ENCODE measurements at regions not wholly inside any gene's neighbourhood (a gene's known extent, or its start where the extent isn't known, plus 50 kb on each side); places are given as distances from the start of the nearest gene placed in this dataset.

DNA sequence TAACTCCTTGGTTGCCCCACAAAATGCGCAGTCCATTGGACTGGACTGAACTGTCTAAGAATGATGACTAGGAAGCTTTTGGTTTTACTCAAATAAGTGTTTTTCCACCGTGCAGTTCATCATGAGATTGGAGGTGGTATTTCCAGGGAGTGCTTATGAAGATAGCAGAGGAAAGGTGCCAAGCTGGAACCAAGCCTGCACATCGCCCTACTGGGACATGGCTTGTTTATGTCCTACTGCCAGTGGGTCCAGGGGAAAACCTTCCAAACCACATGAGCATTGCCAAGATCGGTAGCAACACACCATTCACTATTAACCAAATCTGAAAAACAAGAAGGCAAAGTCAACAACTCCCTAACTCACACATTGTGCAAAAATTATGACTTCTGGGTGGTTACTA lies 54.7 kb upstream of the DSCAM start:
- TF ChIP-seq, protein P1, sequence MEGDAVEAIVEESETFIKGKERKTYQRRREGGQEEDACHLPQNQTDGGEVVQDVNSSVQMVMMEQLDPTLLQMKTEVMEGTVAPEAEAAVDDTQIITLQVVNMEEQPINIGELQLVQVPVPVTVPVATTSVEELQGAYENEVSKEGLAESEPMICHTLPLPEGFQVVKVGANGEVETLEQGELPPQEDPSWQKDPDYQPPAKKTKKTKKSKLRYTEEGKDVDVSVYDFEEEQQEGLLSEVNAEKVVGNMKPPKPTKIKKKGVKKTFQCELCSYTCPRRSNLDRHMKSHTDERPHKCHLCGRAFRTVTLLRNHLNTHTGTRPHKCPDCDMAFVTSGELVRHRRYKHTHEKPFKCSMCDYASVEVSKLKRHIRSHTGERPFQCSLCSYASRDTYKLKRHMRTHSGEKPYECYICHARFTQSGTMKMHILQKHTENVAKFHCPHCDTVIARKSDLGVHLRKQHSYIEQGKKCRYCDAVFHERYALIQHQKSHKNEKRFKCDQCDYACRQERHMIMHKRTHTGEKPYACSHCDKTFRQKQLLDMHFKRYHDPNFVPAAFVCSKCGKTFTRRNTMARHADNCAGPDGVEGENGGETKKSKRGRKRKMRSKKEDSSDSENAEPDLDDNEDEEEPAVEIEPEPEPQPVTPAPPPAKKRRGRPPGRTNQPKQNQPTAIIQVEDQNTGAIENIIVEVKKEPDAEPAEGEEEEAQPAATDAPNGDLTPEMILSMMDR (IDR thresholded peaks at IDR 0.05; ENCODE audit: low read depth, low read length), result no peak
- Histone ChIP-seq H3K4me3 (ENCODE audit: low read depth, low read length) (no peak overlapping the region), H3K4me1 (no peaks in the 10 kb centered on the region), H3K36me3 (no peaks in the 10 kb centered on the region), H3K27me3 (no peaks in the 10 kb centered on the region), H3K9me3 (no peaks in the 10 kb centered on the region; the same call in 1 of the 2 replicates)
- no peak for DNase-seq

DNA sequence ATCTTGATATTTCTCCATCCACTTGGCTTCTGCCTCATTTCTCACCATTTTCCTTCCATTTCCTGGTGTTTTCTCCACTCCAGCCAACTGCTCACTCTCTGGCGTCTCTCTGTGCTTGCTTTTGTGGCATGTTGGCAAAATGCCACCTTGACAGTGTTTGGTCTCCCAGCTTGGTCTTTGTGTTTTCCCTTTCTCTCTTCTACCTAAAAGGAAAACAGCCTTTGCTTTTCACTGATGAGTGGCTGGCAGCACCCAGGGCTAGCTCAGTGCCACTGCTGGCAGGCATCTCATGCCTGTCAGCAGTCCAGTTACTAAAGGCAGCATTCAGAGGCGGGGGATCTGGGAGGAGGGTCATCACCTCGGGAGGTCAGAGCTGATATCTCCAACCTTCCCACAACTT lies 55.3 kb upstream of the DSCAM start:
- no peak for DNase-seq
- no peaks in the 10 kb centered on the region for H3K4me1 ChIP-seq
- H3K27me3 ChIP-seq, result no peaks in the 10 kb centered on the region
- H3K9me3 ChIP-seq, result no peaks in the 10 kb centered on the region; the same call in 1 of the 2 replicates
- TF ChIP-seq, protein P1 (IDR thresholded peaks at IDR 0.05; ENCODE audit: low read depth, low read length), result no peak
- no peaks in the 10 kb centered on the region for H3K36me3 ChIP-seq
- no peak overlapping the region for H3K4me3 ChIP-seq (ENCODE audit: low read depth, low read length)

- H3K27me3 ChIP-seq, result no peaks in the 10 kb centered on the region
- H3K36me3 ChIP-seq, result no peaks in the 10 kb centered on the region
- TF ChIP-seq, protein P1 (IDR thresholded peaks at IDR 0.05; ENCODE audit: low read depth, low read length), result no peak
- no peak overlapping the region for H3K4me3 ChIP-seq (ENCODE audit: low read depth, low read length)
- no peaks in the 10 kb centered on the region; the same call in 1 of the 2 replicates for H3K9me3 ChIP-seq
- H3K4me1 ChIP-seq, result no peaks in the 10 kb centered on the region
- DNase-seq, result no peak
These were observed 56.0 kb upstream of the DSCAM start for GRCh38 chr21:40902993-40903392.

- Histone ChIP-seq H3K9me3 (no peaks in the 10 kb centered on the region; the same call in 1 of the 2 replicates), H3K27me3 (no peaks in the 10 kb centered on the region), H3K4me3 (ENCODE audit: low read depth, low read length) (no peak overlapping the region), H3K4me1 (no peaks in the 10 kb centered on the region), H3K36me3 (no peaks in the 10 kb centered on the region)
- DNase-seq, result no peak
- TF ChIP-seq, protein P1 (IDR thresholded peaks at IDR 0.05; ENCODE audit: low read depth, low read length), result no peak
These were observed 58.3 kb upstream of the DSCAM start for GRCh38 chr21:40905251-40905650.

- H3K4me1 ChIP-seq, result no peaks in the 10 kb centered on the region
- TF ChIP-seq, protein P1 (IDR thresholded peaks at IDR 0.05; ENCODE audit: low read depth, low read length), result no peak
- no peaks in the 10 kb centered on the region for H3K27me3 ChIP-seq
- DNase-seq, result no peak
- no peaks in the 10 kb centered on the region; the same call in 1 of the 2 replicates for H3K9me3 ChIP-seq
- no peaks in the 10 kb centered on the region for H3K36me3 ChIP-seq
- H3K4me3 ChIP-seq (ENCODE audit: low read depth, low read length), result no peak overlapping the region
These were observed 65.4 kb upstream of the DSCAM start for GRCh38 chr21:40912375-40912774.

GRCh38 chr21:40915114-40915513 lies 68.2 kb upstream of the DSCAM start:
- Histone ChIP-seq H3K36me3 (no peaks in the 10 kb centered on the region), H3K4me1 (no peaks in the 10 kb centered on the region)
- TF ChIP-seq, protein P1 (IDR thresholded peaks at IDR 0.05; ENCODE audit: low read depth, low read length), result no peak

More at GRCh38 chr21:40915114-40915513, 68.2 kb upstream of the DSCAM start:
- DNase-seq, result no peak
- Histone ChIP-seq H3K27me3 (no peaks in the 10 kb centered on the region), H3K9me3 (no peaks in the 10 kb centered on the region; the same call in 1 of the 2 replicates), H3K4me3 (ENCODE audit: low read depth, low read length) (no peak overlapping the region)
